SH-SY5Y (cell line): ENCODE measurements at regions not wholly inside any gene's neighbourhood (a gene's known extent, or its start where the extent isn't known, plus 50 kb on each side); places are given as distances from the start of the nearest gene placed in this dataset.

Experiments used
- GATA2 ChIP-seq: IDR thresholded peaks from 2 replicates; pipeline ENCODE4 v1.6.1; 2011; ENCODE audit warnings: mild to moderate bottlenecking, low read depth, low read length
- GATA3 ChIP-seq: IDR thresholded peaks from 2 replicates; pipeline ENCODE4 v1.6.1; 2011; ENCODE audit warnings: low read depth, mild to moderate bottlenecking, low read length, moderate library complexity

DNA sequence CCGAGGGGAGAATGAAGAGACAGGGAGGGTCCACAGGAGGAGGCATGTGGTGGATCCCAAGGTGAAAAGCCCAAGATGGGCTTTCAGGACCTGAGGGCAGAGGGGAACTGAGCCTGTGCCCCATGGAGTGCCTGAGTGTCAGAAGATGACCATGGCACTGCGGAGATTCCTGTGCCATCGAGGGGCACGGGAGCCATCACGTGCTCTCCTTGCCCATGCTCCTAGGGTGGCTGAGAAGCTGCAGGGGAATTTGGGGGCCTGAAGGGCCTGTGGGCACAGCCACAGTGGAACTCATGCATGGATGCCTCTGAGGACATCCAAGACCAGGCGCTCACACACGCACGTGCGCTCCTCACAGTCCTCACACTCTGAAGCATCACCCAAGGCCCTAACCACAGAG is 56.1 kb upstream of the GLI2 start:
- TF ChIP-seq GATA2 (no peak), GATA3 (no peak)
